Left colon (tissue), 2 donors: ENCODE measurements at regions not wholly inside any gene's neighbourhood (a gene's known extent, or its start where the extent isn't known, plus 50 kb on each side); places are given as distances from the start of the nearest gene placed in this dataset.
A peak's percentile ranks its signal among the peaks of the same experiment; 100 is the strongest.
"Not testable (repeated sequence)": the region's sequence is repeated elsewhere in the genome, so short reads cannot be mapped to it uniquely, and the experiment has no call there.

ENCODE experiments used
- ATAC-seq: fragments of 200-7000 bp; cut with Tn5 transposase; one replicate; pipeline ENCODE4 v1.9.1; 2020; ENCODE audit warnings: mild to moderate bottlenecking, moderate library complexity
- DNase-seq, 2 donors: peaks; one replicate each; pipeline ENCODE4 v3.0.0-alpha.2; 2020
- intact Hi-C, 2 donors: fragments of 100-400 bp; cut with DNase I in 1 of 2; cut with micrococcal nuclease in 1 of 2; formaldehyde crosslinking; loops; one replicate each; pipeline versions ENCODE4 v1.11.2 to v1.14.0; 2022; cut with DNase I, micrococcal nuclease
- donor health status: DM: no; HTN: no; CAD: no.
- donor health status: DM: yes; HTN: yes; CAD: no.

- intact Hi-C loops = no loop called here
- ATAC-seq = no peak
- DNase-seq = no peak
Measured at GRCh38 chr6:78538002-78538401, 329.3 kb upstream of the IRAK1BP1 start.

- ATAC-seq, DNase-seq, intact Hi-C loops: not testable (repeated sequence)
Measured at GRCh38 chr6:78547636-78548035, 319.7 kb upstream of the IRAK1BP1 start.

- DNase-seq (no peak), ATAC-seq (no peak)
- intact Hi-C loops = no loop called here
Measured at GRCh38 chr6:78551361-78551760, 316.0 kb upstream of the IRAK1BP1 start.

- DNase-seq = no peak
- no peak for ATAC-seq
- intact Hi-C loops = no loop called here
Measured at GRCh38 chr6:78552435-78552834, 314.9 kb upstream of the IRAK1BP1 start.

GRCh38 chr6:78554341-78554740, 313.0 kb upstream of the IRAK1BP1 start:
- no peak for DNase-seq
- intact Hi-C loops = no loop called here
- no peak for ATAC-seq

GRCh38 chr6:78559056-78559455, 308.3 kb upstream of the IRAK1BP1 start:
- no peak for DNase-seq
- intact Hi-C loops = no loop called here
- ATAC-seq = no peak

- ATAC-seq (no peak), DNase-seq (no peak)
- intact Hi-C loops = no loop called here
Measured at GRCh38 chr6:78561015-78561414, 306.3 kb upstream of the IRAK1BP1 start.

GRCh38 chr6:78565997-78566396, 301.4 kb upstream of the IRAK1BP1 start:
- ATAC-seq (no peak), DNase-seq (no peak)

GRCh38 chr6:78570044-78570443, 297.3 kb upstream of the IRAK1BP1 start:
- ATAC-seq = no peak
- DNase-seq = no peak

More at GRCh38 chr6:78565997-78566396, 301.4 kb upstream of the IRAK1BP1 start:
- intact Hi-C loops = no loop called here

GRCh38 chr6:78577585-78577984, 289.8 kb upstream of the IRAK1BP1 start:
- intact Hi-C loops = no loop called here
- DNase-seq (no peak), ATAC-seq (no peak)

More at GRCh38 chr6:78570044-78570443, 297.3 kb upstream of the IRAK1BP1 start:
- intact Hi-C loops = no loop called here

- ATAC-seq (no peak), DNase-seq (no peak)
Measured at GRCh38 chr6:78578430-78578829, 288.9 kb upstream of the IRAK1BP1 start.

GRCh38 chr6:78580923-78581322, 286.4 kb upstream of the IRAK1BP1 start:
- intact Hi-C loops = no loop called here
- ATAC-seq (no peak), DNase-seq (no peak)

More at GRCh38 chr6:78578430-78578829, 288.9 kb upstream of the IRAK1BP1 start:
- intact Hi-C loops = no loop called here

GRCh38 chr6:78583079-78583478, 284.3 kb upstream of the IRAK1BP1 start:
- DNase-seq (no peak), ATAC-seq (no peak)
- intact Hi-C loops = no loop called here

- ATAC-seq = no peak
- intact Hi-C loops = no loop called here
- no peak for DNase-seq
Measured at GRCh38 chr6:78589436-78589835, 277.9 kb upstream of the IRAK1BP1 start.

- DNase-seq (no peak), ATAC-seq (peak; percentile 33)
- intact Hi-C loops = no loop called here
Measured at GRCh38 chr6:78593898-78594667, 273.3 kb upstream of the IRAK1BP1 start.

GRCh38 chr6:78594668-78595066, 272.7 kb upstream of the IRAK1BP1 start:
- peak; percentile 72 for ATAC-seq
- intact Hi-C loops = no loop called here
- no peak for DNase-seq

GRCh38 chr6:78597966-78598365, 269.4 kb upstream of the IRAK1BP1 start:
- no peak for DNase-seq
- ATAC-seq = no peak

GRCh38 chr6:78598966-78599365, 268.4 kb upstream of the IRAK1BP1 start:
- intact Hi-C loops = no loop called here
- no peak for DNase-seq
- ATAC-seq = no peak

More at GRCh38 chr6:78597966-78598365, 269.4 kb upstream of the IRAK1BP1 start:
- intact Hi-C loops = no loop called here

- intact Hi-C loops = no loop called here
- no peak for DNase-seq
- ATAC-seq = no peak
Measured at GRCh38 chr6:78599526-78599925, 267.8 kb upstream of the IRAK1BP1 start.

- DNase-seq = no peak
- ATAC-seq = no peak
- intact Hi-C loops = no loop called here
Measured at GRCh38 chr6:78605909-78606446, 261.4 kb upstream of the IRAK1BP1 start.

- intact Hi-C loops = no loop called here
- ATAC-seq (no peak), DNase-seq (no peak)
Measured at GRCh38 chr6:78607189-78607588, 260.2 kb upstream of the IRAK1BP1 start.
